ENCODE measurements at regions not wholly inside any gene's neighbourhood (a gene's known extent, or its start where the extent isn't known, plus 50 kb on each side); places are given as distances from the start of the nearest gene placed in this dataset.

DNA sequence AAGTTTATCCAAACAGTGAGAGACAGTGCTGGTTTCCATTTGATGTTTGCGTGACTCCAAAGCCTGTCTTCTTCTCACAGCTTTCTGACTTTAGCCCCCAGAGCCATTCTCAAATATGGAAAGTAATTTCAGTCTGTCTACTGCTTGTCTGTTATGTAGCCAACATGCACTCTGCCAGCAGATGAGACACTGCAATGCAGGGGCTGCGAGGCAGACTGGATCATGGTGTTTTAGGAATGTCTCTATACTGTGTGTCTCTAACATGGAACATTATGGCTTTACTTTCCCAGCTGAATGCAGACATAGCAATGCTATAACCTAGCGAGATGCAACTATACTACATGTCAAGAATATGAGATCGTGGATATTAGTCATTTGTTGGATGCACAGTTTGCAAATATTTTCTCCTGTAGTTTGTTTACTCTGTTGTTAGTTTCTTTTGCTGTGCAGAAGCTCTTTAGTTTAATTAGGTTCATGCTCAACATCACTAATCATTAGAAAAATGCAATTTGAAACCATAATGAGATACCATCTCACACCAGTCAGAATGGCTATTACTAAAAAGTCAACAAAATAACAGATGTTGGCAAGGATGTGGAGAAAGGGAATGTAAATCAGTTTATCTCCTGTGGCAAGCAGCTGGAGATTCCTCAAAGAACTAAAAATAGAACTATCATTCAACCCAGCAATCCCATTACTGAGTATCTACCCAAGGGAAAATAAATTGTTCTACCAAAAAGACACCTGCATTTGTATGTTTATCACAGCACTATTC, 235.8 kb upstream of the TMTC1 start:
- TF ChIP-seq, protein P1, sequence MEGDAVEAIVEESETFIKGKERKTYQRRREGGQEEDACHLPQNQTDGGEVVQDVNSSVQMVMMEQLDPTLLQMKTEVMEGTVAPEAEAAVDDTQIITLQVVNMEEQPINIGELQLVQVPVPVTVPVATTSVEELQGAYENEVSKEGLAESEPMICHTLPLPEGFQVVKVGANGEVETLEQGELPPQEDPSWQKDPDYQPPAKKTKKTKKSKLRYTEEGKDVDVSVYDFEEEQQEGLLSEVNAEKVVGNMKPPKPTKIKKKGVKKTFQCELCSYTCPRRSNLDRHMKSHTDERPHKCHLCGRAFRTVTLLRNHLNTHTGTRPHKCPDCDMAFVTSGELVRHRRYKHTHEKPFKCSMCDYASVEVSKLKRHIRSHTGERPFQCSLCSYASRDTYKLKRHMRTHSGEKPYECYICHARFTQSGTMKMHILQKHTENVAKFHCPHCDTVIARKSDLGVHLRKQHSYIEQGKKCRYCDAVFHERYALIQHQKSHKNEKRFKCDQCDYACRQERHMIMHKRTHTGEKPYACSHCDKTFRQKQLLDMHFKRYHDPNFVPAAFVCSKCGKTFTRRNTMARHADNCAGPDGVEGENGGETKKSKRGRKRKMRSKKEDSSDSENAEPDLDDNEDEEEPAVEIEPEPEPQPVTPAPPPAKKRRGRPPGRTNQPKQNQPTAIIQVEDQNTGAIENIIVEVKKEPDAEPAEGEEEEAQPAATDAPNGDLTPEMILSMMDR (conservative IDR thresholded peaks at IDR 0.05; ENCODE audit: low read depth, low read length), result no peak
- no peak for TF ChIP-seq POLR2A (IDR thresholded peaks at IDR 0.05; ENCODE audit: low read depth, low read length)
- no peak for TF ChIP-seq RAD21 (IDR thresholded peaks at IDR 0.05; ENCODE audit: low read length)
- TF ChIP-seq MAFK (IDR thresholded peaks at IDR 0.05; ENCODE audit: low read depth, low read length), result no peak
